WTC11 (cell line): ENCODE measurements at regions not wholly inside any gene's neighbourhood (a gene's known extent, or its start where the extent isn't known, plus 50 kb on each side); places are given as distances from the start of the nearest gene placed in this dataset.

Source experiments
- AR ChIP-seq: fragments of 250-450 bp; sonication (Bioruptor Pico); IDR thresholded peaks from 2 replicates; pipeline ENCODE4 v1.9.0; 2021; ENCODE audit warnings: mild to moderate bottlenecking
- CREM ChIP-seq: sonication (generic); formaldehyde crosslinking; IDR thresholded peaks from 2 replicates; pipeline ENCODE4 v1.8.1; 2022; ENCODE audit warnings: mild to moderate bottlenecking, missing genetic modification reagents, moderate library complexity
- HMGXB4 ChIP-seq: sonication (generic); formaldehyde crosslinking; IDR thresholded peaks from 2 replicates; pipeline ENCODE4 v1.8.1; 2023; ENCODE audit warnings: mild to moderate bottlenecking, moderate library complexity, missing genetic modification reagents
- JAZF1 ChIP-seq: fragments of 250-450 bp; sonication (Bioruptor Pico); IDR thresholded peaks from 2 replicates; pipeline ENCODE4 v1.9.0; 2021; ENCODE audit warnings: moderate library complexity, mild to moderate bottlenecking, inconsistent platforms
- MYBL2 ChIP-seq: sonication (generic); formaldehyde crosslinking; IDR thresholded peaks from 2 replicates; pipeline ENCODE4 v1.8.1; 2023; ENCODE audit warnings: mild to moderate bottlenecking, moderate library complexity, missing genetic modification reagents
- NR1H2 ChIP-seq: sonication (generic); formaldehyde crosslinking; IDR thresholded peaks from 2 replicates; pipeline ENCODE4 v1.9.0; 2021; ENCODE audit warnings: mild to moderate bottlenecking, moderate library complexity, missing genetic modification reagents
- PRDM15 ChIP-seq: sonication (generic); formaldehyde crosslinking; IDR thresholded peaks from 2 replicates; pipeline ENCODE4 v1.8.0; 2022; ENCODE audit warnings: missing genetic modification reagents
- SMAD3 ChIP-seq: sonication (generic); formaldehyde crosslinking; IDR thresholded peaks from 2 replicates; pipeline ENCODE4 v1.8.0; 2022; ENCODE audit warnings: missing genetic modification reagents, mild to moderate bottlenecking, borderline replicate concordance
- TEAD4 ChIP-seq: sonication (generic); formaldehyde crosslinking; IDR thresholded peaks from 2 replicates; pipeline ENCODE4 v1.8.0; 2022; ENCODE audit warnings: mild to moderate bottlenecking, missing genetic modification reagents
- ZNF121 ChIP-seq: sonication (generic); formaldehyde crosslinking; IDR thresholded peaks from 2 replicates; pipeline ENCODE4 v1.8.0; 2023; ENCODE audit warnings: missing genetic modification reagents
- TF ChIP-seq, protein P1 (sequence below): sonication (generic); formaldehyde crosslinking; IDR thresholded peaks from 2 replicates; pipeline ENCODE4 v1.8.1; 2022; ENCODE audit warnings: low read depth, missing genetic modification reagents, borderline replicate concordance
- TF ChIP-seq, protein P2 (sequence below): sonication (generic); formaldehyde crosslinking; IDR thresholded peaks from 2 replicates; pipeline ENCODE4 v1.8.0; 2023; ENCODE audit warnings: mild to moderate bottlenecking, missing genetic modification reagents
- TF ChIP-seq, protein P3 (sequence below): sonication (generic); formaldehyde crosslinking; IDR thresholded peaks from 2 replicates; pipeline ENCODE4 v1.8.1; 2023; ENCODE audit warnings: mild to moderate bottlenecking, missing genetic modification reagents, moderate library complexity

- TF ChIP-seq, protein P1, sequence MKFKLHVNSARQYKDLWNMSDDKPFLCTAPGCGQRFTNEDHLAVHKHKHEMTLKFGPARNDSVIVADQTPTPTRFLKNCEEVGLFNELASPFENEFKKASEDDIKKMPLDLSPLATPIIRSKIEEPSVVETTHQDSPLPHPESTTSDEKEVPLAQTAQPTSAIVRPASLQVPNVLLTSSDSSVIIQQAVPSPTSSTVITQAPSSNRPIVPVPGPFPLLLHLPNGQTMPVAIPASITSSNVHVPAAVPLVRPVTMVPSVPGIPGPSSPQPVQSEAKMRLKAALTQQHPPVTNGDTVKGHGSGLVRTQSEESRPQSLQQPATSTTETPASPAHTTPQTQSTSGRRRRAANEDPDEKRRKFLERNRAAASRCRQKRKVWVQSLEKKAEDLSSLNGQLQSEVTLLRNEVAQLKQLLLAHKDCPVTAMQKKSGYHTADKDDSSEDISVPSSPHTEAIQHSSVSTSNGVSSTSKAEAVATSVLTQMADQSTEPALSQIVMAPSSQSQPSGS (CRISPR knock-in tag): no peak
- TF ChIP-seq JAZF1 (CRISPR knock-in tag) (no peak), PRDM15 (no peak), HMGXB4 (CRISPR knock-in tag) (no peak), SMAD3 (no peak), CREM (CRISPR knock-in tag) (no peak), TEAD4 (no peak), MYBL2 (CRISPR knock-in tag) (no peak), NR1H2 (CRISPR knock-in tag) (no peak), ZNF121 (CRISPR knock-in tag) (no peak), AR (CRISPR knock-in tag) (no peak)
- TF ChIP-seq, protein P2, sequence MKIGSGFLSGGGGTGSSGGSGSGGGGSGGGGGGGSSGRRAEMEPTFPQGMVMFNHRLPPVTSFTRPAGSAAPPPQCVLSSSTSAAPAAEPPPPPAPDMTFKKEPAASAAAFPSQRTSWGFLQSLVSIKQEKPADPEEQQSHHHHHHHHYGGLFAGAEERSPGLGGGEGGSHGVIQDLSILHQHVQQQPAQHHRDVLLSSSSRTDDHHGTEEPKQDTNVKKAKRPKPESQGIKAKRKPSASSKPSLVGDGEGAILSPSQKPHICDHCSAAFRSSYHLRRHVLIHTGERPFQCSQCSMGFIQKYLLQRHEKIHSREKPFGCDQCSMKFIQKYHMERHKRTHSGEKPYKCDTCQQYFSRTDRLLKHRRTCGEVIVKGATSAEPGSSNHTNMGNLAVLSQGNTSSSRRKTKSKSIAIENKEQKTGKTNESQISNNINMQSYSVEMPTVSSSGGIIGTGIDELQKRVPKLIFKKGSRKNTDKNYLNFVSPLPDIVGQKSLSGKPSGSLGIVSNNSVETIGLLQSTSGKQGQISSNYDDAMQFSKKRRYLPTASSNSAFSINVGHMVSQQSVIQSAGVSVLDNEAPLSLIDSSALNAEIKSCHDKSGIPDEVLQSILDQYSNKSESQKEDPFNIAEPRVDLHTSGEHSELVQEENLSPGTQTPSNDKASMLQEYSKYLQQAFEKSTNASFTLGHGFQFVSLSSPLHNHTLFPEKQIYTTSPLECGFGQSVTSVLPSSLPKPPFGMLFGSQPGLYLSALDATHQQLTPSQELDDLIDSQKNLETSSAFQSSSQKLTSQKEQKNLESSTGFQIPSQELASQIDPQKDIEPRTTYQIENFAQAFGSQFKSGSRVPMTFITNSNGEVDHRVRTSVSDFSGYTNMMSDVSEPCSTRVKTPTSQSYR (CRISPR knock-in tag): no peak
- TF ChIP-seq, protein P3, sequence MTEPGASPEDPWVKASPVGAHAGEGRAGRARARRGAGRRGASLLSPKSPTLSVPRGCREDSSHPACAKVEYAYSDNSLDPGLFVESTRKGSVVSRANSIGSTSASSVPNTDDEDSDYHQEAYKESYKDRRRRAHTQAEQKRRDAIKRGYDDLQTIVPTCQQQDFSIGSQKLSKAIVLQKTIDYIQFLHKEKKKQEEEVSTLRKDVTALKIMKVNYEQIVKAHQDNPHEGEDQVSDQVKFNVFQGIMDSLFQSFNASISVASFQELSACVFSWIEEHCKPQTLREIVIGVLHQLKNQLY: no peak
These were observed 376.5 kb upstream of the DAB1 start (continued) for GRCh38 chr1:57800376-57800775.
